ENCODE measurements at regions not wholly inside any gene's neighbourhood (a gene's known extent, or its start where the extent isn't known, plus 50 kb on each side); places are given as distances from the start of the nearest gene placed in this dataset.

- intact Hi-C loops (cut with micrococcal nuclease), result no loop called here
- no peak overlapping the region for H3K27ac ChIP-seq (ENCODE audit: insufficient read depth, low read depth, low read length)
- no peak for DNase-seq (ENCODE audit: low read depth, low spot score)
- no peaks in the 10 kb centered on the region for H3K27me3 ChIP-seq (ENCODE audit: control insufficient read depth in 2 of 2, insufficient read depth in 2 of 2, low read length in 2 of 2)
- no peak overlapping the region for H3K4me2 ChIP-seq (ENCODE audit: insufficient read depth, low read length)
- H3K9me3 ChIP-seq (replicated peaks; ENCODE audit: control insufficient read depth, insufficient read depth, low read length), result no peaks in the 10 kb centered on the region
- no peaks in the 10 kb centered on the region for H4K20me1 ChIP-seq (replicated peaks; ENCODE audit: control insufficient read depth, extremely low read depth, insufficient read depth, low read length)
- FAIRE-seq, result no peak
- no peak overlapping the region for H2AFZ ChIP-seq (ENCODE audit: low read depth, low read length)
- no peak overlapping the region for H3K9ac ChIP-seq (replicated peaks; ENCODE audit: extremely low read depth, insufficient read depth, low read length)
- no peaks in the 10 kb centered on the region for H3K36me3 ChIP-seq (ENCODE audit: control insufficient read depth in 2 of 2, extremely low read depth in 1 of 2, insufficient read depth in 2 of 2, low read length in 2 of 2)
- ChIA-PET POLR2A (no interaction called here), CTCF (interaction anchor here (1.8 kb wide), 1 partner anchor 17 kb away, joined by 5 read pairs; no protein-coding TSS in a partner anchor)
- H3K4me1 ChIP-seq (ENCODE audit: control insufficient read depth, extremely low read depth, insufficient read depth, low read length), result no peaks in the 10 kb centered on the region
- H3K79me2 ChIP-seq (ENCODE audit: control insufficient read depth, insufficient read depth, low read length), result no peaks in the 10 kb centered on the region
- TF ChIP-seq MAX (IDR thresholded peaks at IDR 0.05; ENCODE audit: insufficient read depth, insufficient read length) (no peak), POLR2AphosphoS5 (IDR thresholded peaks at IDR 0.05; ENCODE audit: insufficient read depth, low read depth, low read length) (no peak), FOS (IDR thresholded peaks at IDR 0.05; ENCODE audit: borderline replicate concordance, insufficient read depth, low read length) (no peak), MYC (IDR thresholded peaks at IDR 0.05; ENCODE audit: low read depth, low read length) (no peak), GATA2 (IDR thresholded peaks at IDR 0.05; ENCODE audit: insufficient read depth, insufficient read length, low read depth, low read length) (no peak), POLR2A (IDR thresholded peaks at IDR 0.05; ENCODE audit: low read depth, low read length) (no peak), JUN (IDR thresholded peaks at IDR 0.05; ENCODE audit: borderline replicate concordance, insufficient read depth, insufficient read length, low read depth) (no peak), CTCF (IDR thresholded peaks at IDR 0.05; ENCODE audit: extremely low read depth in 1 of 2, insufficient read depth in 1 of 2, low read depth in 1 of 2, low read length in 2 of 2) (no peak), EZH2 (IDR thresholded peaks at IDR 0.05; ENCODE audit: borderline replicate concordance, low read depth, low read length, severe bottlenecking) (no peak)
- no TSS peak for BruUV-seq (replicated peaks)
- dilution Hi-C loops (cut with MboI; ENCODE audit: extremely low pct_ligation_motif_present, low sequenced_read_pairs), result no loop called here
- H3K9me1 ChIP-seq (replicated peaks; ENCODE audit: control insufficient read depth, extremely low read depth, insufficient read depth, low read length), result no peaks in the 10 kb centered on the region
- no peak overlapping the region for H3K4me3 ChIP-seq (replicated peaks in 1 of 3; ENCODE audit: insufficient read depth in 1 of 3, low read depth in 1 of 3, low read length in 3 of 3)
Measured at GRCh38 chr5:61916621-61917620, 389.1 kb upstream of the KIF2A start.
